GM23248 (cell line): ENCODE measurements at regions not wholly inside any gene's neighbourhood (a gene's known extent, or its start where the extent isn't known, plus 50 kb on each side); places are given as distances from the start of the nearest gene placed in this dataset.
"Not testable (repeated sequence)": the region's sequence is repeated elsewhere in the genome, so short reads cannot be mapped to it uniquely, and the experiment has no call there.

Source experiments
- EZH2 ChIP-seq: fragments of 200-600 bp; sonication (generic); IDR thresholded peaks from 2 replicates; pipeline ENCODE4 v1.6.1; 2018; ENCODE audit warnings: antibody characterized with exemption, mild to moderate bottlenecking; ENCODE audit not compliant: insufficient read depth, poor library complexity, severe bottlenecking
- EZH2phosphoT487 ChIP-seq: fragments of 200-600 bp; sonication (generic); IDR thresholded peaks from 2 replicates; pipeline ENCODE4 v1.6.1; 2018; ENCODE audit warnings: antibody characterized with exemption, moderate library complexity, mild to moderate bottlenecking, low read depth; ENCODE audit not compliant: insufficient read depth

- TF ChIP-seq EZH2, EZH2phosphoT487: not testable (repeated sequence)
Measured at GRCh38 chr7:76898807-76899206, 133.4 kb downstream of the SPDYE17 start.
